Neural cell (in vitro differentiated cells): ENCODE measurements at regions not wholly inside any gene's neighbourhood (a gene's known extent, or its start where the extent isn't known, plus 50 kb on each side); places are given as distances from the start of the nearest gene placed in this dataset.

Experiments
- H2AFZ ChIP-seq: fragments of 200-600, 300-800 bp; sonication (generic), shearing (Covaris generic); 2 replicates; pipeline ENCODE4 v1.6.0; 2014; ENCODE audit warnings: low read depth, mild to moderate bottlenecking, antibody characterized with exemption, low read length, moderate library complexity
- H3F3A ChIP-seq: fragments of 200-600 bp; shearing (Covaris generic); 2 replicates; pipeline ENCODE4 v1.6.1; 2016; ENCODE audit warnings: mild to moderate bottlenecking, moderate library complexity, mixed read lengths, antibody characterized with exemption, low read length; ENCODE audit not compliant: insufficient read depth, poor library complexity, severe bottlenecking
- H3K27ac ChIP-seq: fragments of 200-600, 300-800 bp; sonication (generic), shearing (Covaris generic); 2 replicates; pipeline ENCODE4 v1.5.1; 2014; ENCODE audit warnings: mild to moderate bottlenecking, low read length, moderate library complexity
- H3K27me3 ChIP-seq: fragments of 300-800, 200-600 bp; sonication (generic), shearing (Covaris generic); 2 replicates; pipeline ENCODE4 v1.6.0; 2014; ENCODE audit warnings: mild to moderate bottlenecking, low read depth, low read length, moderate library complexity; ENCODE audit not compliant: insufficient read depth
- H3K36me3 ChIP-seq: fragments of 300-800, 200-600 bp; sonication (generic), shearing (Covaris generic); 2 replicates; pipeline ENCODE4 v1.5.1; 2014; ENCODE audit warnings: mild to moderate bottlenecking, antibody characterized with exemption, low read length, moderate library complexity; ENCODE audit not compliant: insufficient read depth
- H3K4me2 ChIP-seq: fragments of 300-800, 200-600 bp; sonication (generic), shearing (Covaris generic); 2 replicates; pipeline ENCODE4 v1.6.0; 2014; ENCODE audit warnings: mild to moderate bottlenecking, low read length
- H3K4me3 ChIP-seq: fragments of 300-800, 200-600 bp; sonication (generic), shearing (Covaris generic); 2 replicates; pipeline ENCODE4 v1.5.1; 2014; ENCODE audit warnings: mild to moderate bottlenecking, low read length, moderate library complexity
- H3K79me2 ChIP-seq: fragments of 200-600 bp; shearing (Covaris generic); replicated peaks from 2 replicates; pipeline ENCODE4 v1.6.0; 2014; ENCODE audit warnings: mild to moderate bottlenecking, low read length, moderate library complexity; ENCODE audit not compliant: insufficient read depth
- H3K9ac ChIP-seq: fragments of 300-800, 200-600 bp; sonication (generic), shearing (Covaris generic); 2 replicates; pipeline ENCODE4 v1.6.1; 2016; ENCODE audit warnings: mild to moderate bottlenecking, low read length, mixed read lengths
- H3K9me2 ChIP-seq: fragments of 200-600 bp; shearing (Covaris generic); 2 replicates; pipeline ENCODE4 v1.6.1; 2016; ENCODE audit warnings: mild to moderate bottlenecking, low read length, mixed read lengths; ENCODE audit not compliant: insufficient read depth
- H3K9me3 ChIP-seq: fragments of 200-600, 300-800 bp; sonication (generic), shearing (Covaris generic); 2 replicates; pipeline ENCODE4 v1.6.1; 2016; ENCODE audit warnings: mild to moderate bottlenecking, mixed run types, low read length, moderate library complexity, mixed read lengths
- H4K20me1 ChIP-seq: fragments of 200-600 bp; shearing (Covaris generic); 2 replicates; pipeline ENCODE4 v1.6.1; 2016; ENCODE audit warnings: mild to moderate bottlenecking, mixed run types; ENCODE audit not compliant: insufficient read depth
- EP300 ChIP-seq: fragments of 450-650 bp; conservative IDR thresholded peaks from 2 replicates; pipeline ENCODE4 v1.6.1; 2014; ENCODE audit warnings: antibody characterized with exemption, mild to moderate bottlenecking, moderate library complexity; ENCODE audit not compliant: poor library complexity, severe bottlenecking
- EZH2 ChIP-seq: fragments of 200-600, 300-800 bp; shearing (Covaris generic), sonication (generic); IDR thresholded peaks from 2 replicates; pipeline ENCODE4 v1.6.1; 2014; ENCODE audit warnings: antibody characterized with exemption, low read length, borderline replicate concordance, mild to moderate bottlenecking; ENCODE audit not compliant: insufficient read depth, poor library complexity, severe bottlenecking
- MXI1 ChIP-seq: fragments of 450-650 bp; conservative IDR thresholded peaks from 2 replicates; pipeline ENCODE4 v1.6.1; 2014; ENCODE audit warnings: antibody characterized with exemption, mild to moderate bottlenecking; ENCODE audit not compliant: poor library complexity, severe bottlenecking
- POLR2AphosphoS5 ChIP-seq: IDR thresholded peaks from 2 replicates; pipeline ENCODE4 v1.6.1; 2012
- RAD21 ChIP-seq: fragments of 450-650 bp; conservative IDR thresholded peaks from 2 replicates; pipeline ENCODE4 v1.6.1; 2014; ENCODE audit warnings: antibody characterized with exemption, mild to moderate bottlenecking, moderate library complexity
- SMC3 ChIP-seq: fragments of 450-650 bp; conservative IDR thresholded peaks from 2 replicates; pipeline ENCODE4 v1.6.1; 2014; ENCODE audit warnings: antibody characterized with exemption, mild to moderate bottlenecking, moderate library complexity; ENCODE audit not compliant: poor library complexity
- TAF1 ChIP-seq: IDR thresholded peaks from 2 replicates; pipeline ENCODE4 v1.6.1; 2012; ENCODE audit warnings: low read depth
- TF ChIP-seq, protein P1 (sequence below): IDR thresholded peaks from 2 replicates; pipeline ENCODE4 v1.6.1; 2012; ENCODE audit warnings: borderline replicate concordance
- TF ChIP-seq, protein P2 (sequence below): fragments of 450-650 bp; IDR thresholded peaks from 2 replicates; pipeline ENCODE4 v1.5.1; 2014; ENCODE audit warnings: antibody characterized with exemption, mild to moderate bottlenecking, moderate library complexity; ENCODE audit not compliant: poor library complexity, severe bottlenecking

DNA sequence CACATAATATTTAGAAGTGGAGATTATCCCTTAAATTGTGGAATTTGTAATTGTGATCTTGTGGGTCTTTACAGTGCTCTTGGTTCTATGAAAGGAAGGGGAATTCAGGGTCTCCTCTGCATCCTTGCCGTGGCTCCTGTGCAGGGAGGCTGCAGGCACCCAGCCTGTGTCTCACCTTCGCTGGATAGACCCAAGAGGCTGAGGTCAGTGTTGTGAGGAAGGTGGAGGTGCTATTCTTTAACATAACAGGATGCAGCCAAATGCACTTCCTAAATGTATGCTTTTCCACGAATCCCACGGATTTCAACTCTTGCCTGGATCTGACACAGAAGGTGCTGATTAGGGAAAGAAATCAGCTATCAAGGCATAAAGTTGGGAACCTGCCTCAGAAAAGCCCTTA, 69.5 kb downstream of the TMEM18 start:
- Histone ChIP-seq H3K27ac (no peak overlapping the region), H4K20me1 (no peaks in the 10 kb centered on the region), H3K27me3 (no peaks in the 10 kb centered on the region), H3K4me2 (no peak overlapping the region), H2AFZ (no peak overlapping the region), H3F3A (no peaks in the 10 kb centered on the region), H3K9me2 (no peaks in the 10 kb centered on the region), H3K79me2 (no peaks in the 10 kb centered on the region), H3K9ac (no peak overlapping the region), H3K4me3 (no peak overlapping the region), H3K9me3 (no peaks in the 10 kb centered on the region), H3K36me3 (no peaks in the 10 kb centered on the region)
- TF ChIP-seq, protein P1, sequence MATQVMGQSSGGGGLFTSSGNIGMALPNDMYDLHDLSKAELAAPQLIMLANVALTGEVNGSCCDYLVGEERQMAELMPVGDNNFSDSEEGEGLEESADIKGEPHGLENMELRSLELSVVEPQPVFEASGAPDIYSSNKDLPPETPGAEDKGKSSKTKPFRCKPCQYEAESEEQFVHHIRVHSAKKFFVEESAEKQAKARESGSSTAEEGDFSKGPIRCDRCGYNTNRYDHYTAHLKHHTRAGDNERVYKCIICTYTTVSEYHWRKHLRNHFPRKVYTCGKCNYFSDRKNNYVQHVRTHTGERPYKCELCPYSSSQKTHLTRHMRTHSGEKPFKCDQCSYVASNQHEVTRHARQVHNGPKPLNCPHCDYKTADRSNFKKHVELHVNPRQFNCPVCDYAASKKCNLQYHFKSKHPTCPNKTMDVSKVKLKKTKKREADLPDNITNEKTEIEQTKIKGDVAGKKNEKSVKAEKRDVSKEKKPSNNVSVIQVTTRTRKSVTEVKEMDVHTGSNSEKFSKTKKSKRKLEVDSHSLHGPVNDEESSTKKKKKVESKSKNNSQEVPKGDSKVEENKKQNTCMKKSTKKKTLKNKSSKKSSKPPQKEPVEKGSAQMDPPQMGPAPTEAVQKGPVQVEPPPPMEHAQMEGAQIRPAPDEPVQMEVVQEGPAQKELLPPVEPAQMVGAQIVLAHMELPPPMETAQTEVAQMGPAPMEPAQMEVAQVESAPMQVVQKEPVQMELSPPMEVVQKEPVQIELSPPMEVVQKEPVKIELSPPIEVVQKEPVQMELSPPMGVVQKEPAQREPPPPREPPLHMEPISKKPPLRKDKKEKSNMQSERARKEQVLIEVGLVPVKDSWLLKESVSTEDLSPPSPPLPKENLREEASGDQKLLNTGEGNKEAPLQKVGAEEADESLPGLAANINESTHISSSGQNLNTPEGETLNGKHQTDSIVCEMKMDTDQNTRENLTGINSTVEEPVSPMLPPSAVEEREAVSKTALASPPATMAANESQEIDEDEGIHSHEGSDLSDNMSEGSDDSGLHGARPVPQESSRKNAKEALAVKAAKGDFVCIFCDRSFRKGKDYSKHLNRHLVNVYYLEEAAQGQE = no peak
- TF ChIP-seq MXI1 (no peak), POLR2AphosphoS5 (no peak), TAF1 (no peak), EP300 (no peak), RAD21 (no peak), SMC3 (no peak), EZH2 (no peak)
- TF ChIP-seq, protein P2, sequence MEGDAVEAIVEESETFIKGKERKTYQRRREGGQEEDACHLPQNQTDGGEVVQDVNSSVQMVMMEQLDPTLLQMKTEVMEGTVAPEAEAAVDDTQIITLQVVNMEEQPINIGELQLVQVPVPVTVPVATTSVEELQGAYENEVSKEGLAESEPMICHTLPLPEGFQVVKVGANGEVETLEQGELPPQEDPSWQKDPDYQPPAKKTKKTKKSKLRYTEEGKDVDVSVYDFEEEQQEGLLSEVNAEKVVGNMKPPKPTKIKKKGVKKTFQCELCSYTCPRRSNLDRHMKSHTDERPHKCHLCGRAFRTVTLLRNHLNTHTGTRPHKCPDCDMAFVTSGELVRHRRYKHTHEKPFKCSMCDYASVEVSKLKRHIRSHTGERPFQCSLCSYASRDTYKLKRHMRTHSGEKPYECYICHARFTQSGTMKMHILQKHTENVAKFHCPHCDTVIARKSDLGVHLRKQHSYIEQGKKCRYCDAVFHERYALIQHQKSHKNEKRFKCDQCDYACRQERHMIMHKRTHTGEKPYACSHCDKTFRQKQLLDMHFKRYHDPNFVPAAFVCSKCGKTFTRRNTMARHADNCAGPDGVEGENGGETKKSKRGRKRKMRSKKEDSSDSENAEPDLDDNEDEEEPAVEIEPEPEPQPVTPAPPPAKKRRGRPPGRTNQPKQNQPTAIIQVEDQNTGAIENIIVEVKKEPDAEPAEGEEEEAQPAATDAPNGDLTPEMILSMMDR = no peak

DNA sequence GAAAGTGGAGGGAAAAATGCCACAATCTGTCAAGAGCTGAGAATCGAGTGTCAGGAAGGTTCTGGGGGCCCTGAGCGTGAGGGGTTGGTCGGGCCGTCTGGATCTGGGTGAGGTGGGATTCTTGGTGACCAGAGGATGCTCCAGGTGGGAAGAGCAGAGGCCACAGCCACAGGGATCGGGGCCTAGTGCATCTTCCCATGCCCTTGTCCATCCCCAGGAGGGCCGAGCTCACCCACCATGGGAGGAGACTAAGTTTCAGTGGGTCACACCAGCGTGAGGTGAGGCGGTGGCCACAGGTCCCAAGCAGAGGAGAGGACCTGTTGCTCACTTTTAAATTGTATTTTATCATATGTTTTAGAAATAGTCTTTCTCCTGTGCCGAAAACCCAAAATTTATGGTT, 70.0 kb downstream of the TMEM18 start:
- no peak overlapping the region for H3K4me3 ChIP-seq
- H3K9me2 ChIP-seq = no peaks in the 10 kb centered on the region
- H3K27me3 ChIP-seq = no peaks in the 10 kb centered on the region
- no peaks in the 10 kb centered on the region for H3F3A ChIP-seq
- H4K20me1 ChIP-seq = no peaks in the 10 kb centered on the region
- H3K9me3 ChIP-seq = no peaks in the 10 kb centered on the region
- no peak overlapping the region for H3K9ac ChIP-seq
- H3K36me3 ChIP-seq = no peaks in the 10 kb centered on the region
- no peak for TF ChIP-seq RAD21
- TF ChIP-seq, protein P1 = no peak
- no peak for TF ChIP-seq MXI1
- TF ChIP-seq EP300 = no peak
- no peak for TF ChIP-seq SMC3
- TF ChIP-seq TAF1 = no peak
- TF ChIP-seq, protein P2 = no peak
- no peak for TF ChIP-seq EZH2
- no peak for TF ChIP-seq POLR2AphosphoS5
- no peak overlapping the region for H3K27ac ChIP-seq
- no peak overlapping the region for H2AFZ ChIP-seq
- H3K79me2 ChIP-seq = no peaks in the 10 kb centered on the region
- H3K4me2 ChIP-seq = no peak overlapping the region
